Activated CD8-positive, alpha-beta memory T cell treated with anti-CD3 and anti-CD28 coated beads for 36 hours (primary cell): ENCODE measurements at regions not wholly inside any gene's neighbourhood (a gene's known extent, or its start where the extent isn't known, plus 50 kb on each side); places are given as distances from the start of the nearest gene placed in this dataset.

Experiments used
- CTCF ChIA-PET: fragments of 350-600 bp; sonication (Branson Sonifier 250); formaldehyde crosslinking; loops from one replicate; lab custom pipeline; 2021; ENCODE audit warnings: antibody characterized with exemption; lab: Charles Lee
- POLR2A ChIA-PET: fragments of 350-600 bp; sonication (Branson Sonifier 250); formaldehyde crosslinking; loops from one replicate; lab custom pipeline; 2021; ENCODE audit warnings: antibody characterized with exemption; lab: Charles Lee

DNA sequence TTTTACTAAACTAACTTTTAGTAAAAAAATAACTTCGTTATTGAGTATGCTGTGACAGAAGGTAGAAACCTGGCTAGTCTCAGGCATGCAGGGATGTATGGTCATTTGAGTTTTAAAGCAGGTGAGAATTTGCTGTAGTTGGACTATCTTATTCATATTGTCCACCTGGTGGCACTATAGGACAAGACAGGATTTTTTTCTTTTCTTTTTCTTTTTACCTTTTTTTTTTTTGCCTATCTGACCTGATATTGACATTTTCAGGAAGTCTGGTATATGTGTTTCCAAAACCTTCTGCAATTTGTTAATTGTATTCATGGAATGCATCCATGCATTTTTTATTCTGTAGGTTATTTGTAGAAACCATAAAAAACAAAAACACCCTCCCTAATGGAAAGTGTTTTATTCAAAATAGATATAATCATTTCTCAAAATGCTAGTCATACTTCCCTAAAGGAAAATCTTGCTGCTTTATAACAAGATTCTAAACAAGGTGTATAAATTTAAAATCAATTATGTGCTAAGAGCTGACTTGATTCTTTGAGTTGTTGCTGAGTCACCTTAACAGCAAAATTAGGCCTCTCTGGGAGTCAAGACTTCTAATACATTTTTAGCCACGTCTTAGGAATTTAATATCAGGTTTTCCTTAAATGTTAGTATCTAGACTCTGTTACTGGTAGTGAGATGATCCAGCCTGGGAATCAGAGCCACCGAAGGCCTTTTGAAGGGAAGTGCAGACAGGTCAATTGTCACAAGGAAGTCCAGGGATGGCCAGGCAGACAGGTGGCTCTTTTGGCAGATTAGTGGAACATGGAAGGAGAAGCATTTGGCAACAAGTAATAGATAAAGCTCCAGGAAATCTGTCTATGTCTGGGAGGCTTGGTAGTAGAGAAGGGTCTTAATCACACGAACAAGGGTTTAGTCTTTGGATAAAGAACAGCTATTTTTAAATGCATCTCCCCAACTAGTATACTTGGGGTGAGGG lies 201.3 kb upstream of the GNPDA2 start:
- POLR2A ChIA-PET = no interaction called here
- CTCF ChIA-PET = no interaction called here

DNA sequence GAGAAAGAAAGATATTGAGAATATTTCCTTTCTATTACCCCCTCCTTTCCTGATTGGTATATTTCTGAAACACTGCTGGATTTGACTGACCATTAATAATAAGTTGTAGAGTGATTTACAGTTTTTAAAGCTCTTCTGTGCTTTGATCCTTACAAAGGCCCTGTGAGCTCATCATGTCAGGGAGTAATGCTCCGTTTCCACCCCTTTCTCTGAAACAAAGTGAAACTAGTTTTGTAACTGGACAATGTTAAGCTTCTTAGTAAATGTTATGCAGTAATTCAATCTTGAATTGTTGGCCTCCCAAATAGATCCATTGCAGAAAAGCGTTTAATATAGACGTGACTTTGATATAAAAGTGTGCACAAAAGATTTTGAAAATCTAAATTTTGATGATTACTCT lies 190.1 kb upstream of the GNPDA2 start:
- CTCF ChIA-PET = interaction anchor here (0.6 kb wide), 1 partner anchor 1348 kb away, joined by 3 read pairs; no protein-coding TSS in a partner anchor
- POLR2A ChIA-PET = no interaction called here

DNA sequence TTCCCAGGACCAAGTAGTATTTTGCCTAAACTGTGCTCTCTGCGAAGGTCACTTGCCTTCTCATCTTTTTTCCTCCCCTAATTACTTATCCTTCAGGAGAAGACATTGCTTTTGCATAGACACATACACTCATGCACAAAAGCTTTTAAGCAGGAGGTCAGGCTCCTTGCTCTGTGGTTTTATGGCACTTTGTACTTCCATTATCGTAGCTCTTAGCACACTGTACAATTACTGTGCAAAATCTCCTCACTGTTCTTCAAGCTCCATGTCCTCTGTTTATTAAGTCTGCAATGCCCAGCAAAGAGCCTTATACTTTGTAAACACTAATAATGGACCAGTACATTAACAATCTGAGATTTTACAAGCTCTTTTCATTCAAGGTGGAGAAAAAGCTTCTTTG lies 188.4 kb upstream of the GNPDA2 start:
- ChIA-PET CTCF (no interaction called here), POLR2A (no interaction called here)

DNA sequence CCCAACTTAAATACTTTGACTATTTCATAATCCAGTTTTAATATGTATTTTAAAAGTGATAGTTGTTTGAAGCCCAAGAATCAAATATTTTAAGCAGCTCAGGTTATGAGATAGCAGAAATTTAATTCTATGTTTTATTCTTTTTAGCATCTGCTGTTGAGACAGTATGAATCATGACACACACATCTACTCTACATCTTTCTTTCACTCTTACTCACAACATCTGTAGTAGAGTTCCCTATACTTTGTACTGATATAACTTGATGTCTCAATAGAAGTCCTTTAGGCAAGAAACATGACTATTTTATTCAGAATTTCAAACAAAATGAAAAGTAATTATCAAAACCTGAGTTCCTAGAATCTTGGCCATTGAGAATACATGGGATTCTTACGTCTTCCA lies 187.9 kb upstream of the GNPDA2 start:
- POLR2A ChIA-PET = no interaction called here
- CTCF ChIA-PET = no interaction called here

DNA sequence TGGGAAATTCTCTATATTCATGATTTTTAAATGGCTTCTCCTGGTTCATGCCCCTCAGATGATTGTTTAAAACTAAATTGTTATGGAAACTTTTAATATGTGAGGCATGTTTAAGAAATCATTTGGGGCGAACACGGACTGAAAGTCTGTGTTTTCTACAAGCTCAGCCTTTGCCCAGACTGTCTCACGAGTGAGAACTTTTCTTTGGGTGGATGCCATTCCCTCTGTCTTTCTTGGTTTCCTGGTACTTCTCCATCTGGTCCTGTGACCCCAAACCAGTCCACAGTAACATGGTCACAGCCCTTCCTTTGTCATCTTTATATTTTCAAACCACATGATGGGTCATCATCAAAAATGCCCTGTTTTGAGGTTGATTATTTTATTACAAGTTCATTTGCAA lies 186.6 kb upstream of the GNPDA2 start:
- POLR2A ChIA-PET = no interaction called here
- CTCF ChIA-PET = no interaction called here

DNA sequence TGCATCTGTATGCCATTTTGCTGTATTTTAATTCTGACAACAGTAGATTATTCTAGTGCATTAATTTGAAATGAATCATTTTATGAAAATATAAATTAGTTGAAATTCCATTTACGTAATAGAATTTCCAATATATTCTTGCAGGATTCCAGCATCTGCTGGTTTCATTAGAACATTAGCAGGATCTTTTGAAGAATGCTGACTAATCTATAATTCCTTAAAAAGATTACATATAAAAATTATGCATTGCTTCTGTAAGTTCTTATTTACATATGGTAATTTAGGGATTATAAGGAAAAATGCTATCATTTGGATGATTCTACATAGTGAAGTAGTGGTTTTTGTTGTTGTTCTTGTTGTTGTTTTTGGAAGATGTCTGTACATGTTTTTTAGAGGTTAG lies 182.2 kb upstream of the GNPDA2 start:
- ChIA-PET POLR2A (no interaction called here), CTCF (no interaction called here)

DNA sequence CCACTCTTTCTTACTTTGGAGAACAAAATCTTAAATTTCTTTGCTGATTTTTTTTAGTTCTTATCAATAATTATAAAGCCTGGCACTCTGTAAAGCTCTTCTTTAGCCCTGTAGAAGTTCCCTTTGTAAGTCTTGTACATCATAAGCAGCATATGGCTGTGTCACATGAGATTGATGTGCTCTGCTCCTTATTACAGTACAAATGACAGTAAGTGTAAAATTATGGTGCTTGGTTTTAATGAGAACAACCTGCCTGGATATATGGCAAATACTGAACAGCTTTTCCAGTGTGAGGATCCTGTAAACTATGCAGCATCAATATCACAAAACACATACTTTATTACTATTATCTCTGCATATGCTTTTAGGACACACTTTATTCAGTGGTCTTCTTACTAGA lies 145.9 kb upstream of the GNPDA2 start:
- POLR2A ChIA-PET = no interaction called here
- CTCF ChIA-PET = no interaction called here

DNA sequence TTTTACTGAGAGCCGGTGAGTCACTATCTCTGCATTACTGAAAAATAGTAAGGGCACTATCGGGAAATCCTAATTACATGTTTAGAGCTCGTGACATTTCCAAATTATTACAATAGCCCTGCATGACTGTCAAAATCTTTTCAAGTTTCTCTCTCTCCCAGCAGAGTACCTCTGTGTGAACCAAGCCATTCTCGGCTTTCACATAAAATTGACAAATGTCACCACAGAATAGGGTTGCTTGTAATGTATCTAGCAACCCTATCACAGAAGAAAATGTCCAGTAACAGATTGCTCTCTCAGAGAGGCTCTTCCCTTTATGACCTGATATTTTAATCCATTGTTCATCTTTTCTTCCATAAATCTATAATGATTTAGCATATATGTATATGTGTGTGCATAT lies 144.8 kb upstream of the GNPDA2 start:
- ChIA-PET CTCF (no interaction called here), POLR2A (no interaction called here)

DNA sequence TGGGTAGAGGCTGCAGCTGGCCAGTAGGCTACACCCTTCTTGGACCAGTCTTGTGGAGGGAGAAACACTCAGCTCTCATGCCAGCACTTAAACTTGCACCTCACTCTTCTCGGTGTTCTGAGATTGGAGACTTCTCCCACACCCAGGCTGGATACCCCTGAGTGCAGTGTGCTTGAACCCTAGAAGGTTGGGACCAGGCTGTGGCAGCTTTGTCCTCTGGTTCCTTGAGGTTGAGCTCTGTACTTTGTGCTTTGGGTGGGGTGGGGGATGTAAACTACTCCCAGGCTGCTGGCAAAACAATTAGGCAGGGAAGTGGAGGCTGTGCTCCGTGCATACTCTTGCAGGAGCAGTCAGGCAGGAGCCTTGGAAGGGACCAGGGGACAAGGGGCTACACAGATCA lies 143.6 kb upstream of the GNPDA2 start:
- ChIA-PET CTCF (no interaction called here), POLR2A (no interaction called here)

DNA sequence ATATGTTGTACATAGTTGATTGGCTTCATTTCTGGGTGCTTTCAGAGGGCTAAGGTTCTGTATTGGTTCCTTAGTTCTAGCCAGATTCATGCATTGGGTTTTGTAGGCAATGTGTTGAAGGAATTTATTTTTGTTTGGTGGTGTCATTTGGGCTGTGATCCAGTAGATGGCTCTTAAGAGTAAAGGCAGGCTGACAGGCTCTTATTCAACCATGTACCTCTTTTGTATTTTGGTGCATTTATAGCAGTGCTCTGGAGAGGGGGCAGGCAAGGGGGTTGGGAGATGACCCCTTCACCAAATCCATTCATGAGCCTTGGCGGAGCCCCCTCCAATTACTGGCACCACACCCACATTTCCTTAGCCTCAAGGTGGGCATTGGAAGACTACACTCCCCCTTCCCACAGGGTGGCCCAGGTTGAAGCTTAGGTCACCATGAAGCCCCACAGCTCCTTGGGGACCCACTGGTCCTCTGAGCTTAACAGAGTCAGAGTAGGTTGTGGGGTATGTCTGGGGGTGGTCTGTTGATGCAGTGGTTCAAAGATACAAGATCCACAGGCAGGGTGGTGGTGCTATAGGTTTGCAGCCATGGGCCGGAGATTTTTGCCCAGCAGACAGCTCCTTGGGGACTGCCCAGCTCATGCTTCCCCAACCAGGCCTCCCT lies 143.0 kb upstream of the GNPDA2 start:
- ChIA-PET CTCF (no interaction called here), POLR2A (no interaction called here)

DNA sequence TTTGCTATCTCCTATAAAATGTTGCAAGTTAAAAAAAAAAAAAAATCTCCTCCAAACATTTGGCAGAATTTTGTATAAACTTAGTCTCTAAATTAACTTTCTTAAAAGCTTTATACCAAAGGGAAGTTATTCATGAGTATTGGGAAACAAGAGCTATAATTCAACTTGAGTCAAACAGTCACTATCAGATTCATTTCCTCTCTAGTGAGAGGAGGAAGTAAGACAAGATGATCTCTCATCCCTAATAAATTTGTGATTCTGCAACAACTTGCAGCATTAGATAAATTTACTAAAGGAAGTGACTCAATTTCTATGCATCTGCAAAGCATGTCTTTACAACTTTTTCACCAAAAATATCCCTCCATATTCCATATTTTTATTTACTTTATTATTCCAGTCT lies 135.4 kb upstream of the GNPDA2 start:
- ChIA-PET CTCF (no interaction called here), POLR2A (no interaction called here)

DNA sequence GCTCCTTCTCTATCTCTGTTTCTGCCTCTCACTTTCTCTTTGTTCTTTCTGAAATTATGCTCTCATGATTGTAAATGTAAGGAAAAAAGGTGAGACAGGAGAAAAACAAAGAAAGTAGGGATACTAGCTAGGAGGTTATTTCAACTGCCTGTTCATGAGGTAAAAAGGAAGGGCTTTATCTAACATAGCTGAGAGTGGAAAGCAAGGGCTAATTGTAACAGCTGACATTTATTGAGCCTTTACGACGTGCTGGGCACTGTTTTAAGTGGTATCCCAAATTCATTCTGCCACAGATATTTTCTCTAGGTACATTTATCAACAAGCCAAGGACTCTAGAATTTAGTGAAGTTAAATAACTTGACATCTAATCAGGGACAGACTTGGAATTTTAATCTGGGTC lies 133.1 kb upstream of the GNPDA2 start:
- CTCF ChIA-PET = no interaction called here
- POLR2A ChIA-PET = no interaction called here

DNA sequence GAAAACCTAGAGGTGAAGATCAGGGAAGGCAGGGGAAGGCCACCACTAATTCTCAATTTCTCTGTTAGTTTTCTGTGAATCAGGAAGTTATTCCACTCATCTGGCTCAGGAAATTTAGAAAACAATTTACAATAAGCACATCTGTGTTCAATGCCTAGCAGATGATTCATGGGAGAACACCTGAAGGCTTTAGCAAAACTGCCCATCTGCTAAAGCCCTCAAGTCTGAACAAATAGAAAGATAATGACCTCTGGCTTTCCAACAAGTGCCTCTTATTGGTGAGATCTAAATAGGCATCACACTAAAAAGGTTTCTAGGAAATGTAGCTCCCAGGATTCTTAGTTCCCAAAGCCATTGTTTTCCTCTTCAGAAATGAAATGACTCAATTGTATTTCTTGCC lies 122.1 kb upstream of the GNPDA2 start:
- POLR2A ChIA-PET = no interaction called here
- CTCF ChIA-PET = no interaction called here

DNA sequence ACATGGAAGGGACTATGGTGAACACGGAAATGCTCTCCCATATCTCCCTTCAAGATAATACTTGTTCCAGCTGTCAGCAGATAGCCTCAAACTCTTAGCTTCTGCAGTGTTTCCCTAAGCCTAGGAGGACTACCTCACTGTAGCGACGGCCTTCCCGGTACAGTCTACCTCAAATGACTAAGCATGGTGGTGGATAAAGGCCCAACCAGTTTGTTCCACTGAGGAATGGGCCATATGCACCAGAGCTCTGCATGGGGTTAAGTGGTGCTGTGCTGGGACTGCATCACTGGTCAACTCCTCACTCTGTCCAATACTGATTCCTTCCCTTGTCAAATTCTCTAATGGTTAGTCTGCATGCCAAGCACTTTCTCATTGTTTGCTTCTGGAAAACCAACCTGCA lies 119.6 kb upstream of the GNPDA2 start:
- POLR2A ChIA-PET = no interaction called here
- CTCF ChIA-PET = no interaction called here

DNA sequence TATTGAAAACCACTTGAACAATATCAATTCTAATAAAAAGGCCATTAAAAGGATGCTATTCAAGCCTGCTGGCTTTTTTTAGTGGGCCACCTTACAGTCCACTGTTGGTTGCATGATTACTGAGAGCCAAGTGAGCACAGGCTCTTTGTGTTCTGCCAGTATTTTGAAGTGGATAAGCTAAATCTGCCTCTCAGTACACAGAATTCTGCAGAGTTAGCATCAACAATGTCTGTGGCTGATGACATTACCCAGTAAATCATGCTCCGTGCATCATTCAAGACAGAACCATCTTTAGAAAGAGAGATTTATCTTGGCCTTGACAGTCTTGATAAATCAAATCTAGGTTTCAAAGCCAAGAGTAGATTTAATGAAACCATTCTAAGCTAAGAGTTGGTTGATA lies 119.0 kb upstream of the GNPDA2 start:
- ChIA-PET CTCF (no interaction called here), POLR2A (no interaction called here)

DNA sequence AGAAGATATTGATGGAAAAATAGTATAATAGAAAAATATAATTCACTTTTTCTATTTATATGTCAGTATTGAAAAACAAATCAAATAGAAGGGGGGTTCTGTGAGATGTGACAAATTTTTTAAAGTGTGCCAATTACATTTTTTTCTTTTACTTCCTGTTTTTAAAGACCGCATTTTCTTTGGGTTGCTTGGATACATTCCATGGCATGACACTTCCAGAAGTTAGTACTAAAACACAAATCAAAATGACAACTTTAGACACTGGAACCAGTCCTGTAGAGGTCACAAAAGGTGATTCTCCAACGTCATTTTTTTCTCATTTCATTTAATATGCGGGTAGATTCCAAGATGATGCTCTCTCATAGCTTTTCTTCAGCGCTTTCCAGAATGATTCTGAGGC lies 116.2 kb upstream of the GNPDA2 start:
- CTCF ChIA-PET = no interaction called here
- POLR2A ChIA-PET = no interaction called here

DNA sequence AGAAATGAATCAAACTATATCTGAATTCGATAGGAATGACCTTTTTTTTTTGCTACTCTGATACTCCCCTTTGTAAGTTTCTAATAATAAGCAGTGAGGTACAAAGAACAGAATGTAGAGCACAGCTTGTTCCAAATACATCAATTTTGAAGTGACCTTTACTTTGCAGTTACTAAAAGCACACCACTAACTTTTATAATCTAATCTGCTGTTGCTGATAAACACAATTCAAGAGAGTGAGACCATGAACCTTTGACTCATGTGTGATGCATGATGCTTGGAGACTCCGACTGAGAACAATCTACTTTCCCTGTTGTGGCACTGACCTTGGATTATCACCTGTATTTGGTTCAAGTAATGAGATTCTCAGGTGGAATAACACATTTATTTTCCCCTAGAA lies 91.6 kb upstream of the GNPDA2 start:
- POLR2A ChIA-PET = no interaction called here
- CTCF ChIA-PET = no interaction called here

DNA sequence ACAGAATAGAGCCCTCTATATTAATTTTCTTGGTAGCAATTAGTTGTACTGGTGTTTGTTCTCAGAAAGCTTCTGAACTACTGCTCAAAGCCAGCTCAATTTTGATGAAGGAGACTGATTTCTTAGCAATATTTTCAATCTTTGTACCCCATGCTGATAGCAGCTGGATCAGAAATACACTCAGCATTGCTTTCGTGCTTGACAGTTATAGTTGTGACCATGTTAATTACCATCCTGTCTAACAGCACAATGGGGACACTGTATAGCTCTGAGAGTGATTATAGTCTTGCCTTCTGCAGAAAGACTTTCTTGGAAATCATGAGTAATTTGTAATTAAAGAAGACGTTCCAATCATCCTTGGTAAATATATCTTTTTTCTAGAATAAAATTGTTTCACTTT lies 79.7 kb upstream of the GNPDA2 start:
- ChIA-PET POLR2A (no interaction called here), CTCF (no interaction called here)

DNA sequence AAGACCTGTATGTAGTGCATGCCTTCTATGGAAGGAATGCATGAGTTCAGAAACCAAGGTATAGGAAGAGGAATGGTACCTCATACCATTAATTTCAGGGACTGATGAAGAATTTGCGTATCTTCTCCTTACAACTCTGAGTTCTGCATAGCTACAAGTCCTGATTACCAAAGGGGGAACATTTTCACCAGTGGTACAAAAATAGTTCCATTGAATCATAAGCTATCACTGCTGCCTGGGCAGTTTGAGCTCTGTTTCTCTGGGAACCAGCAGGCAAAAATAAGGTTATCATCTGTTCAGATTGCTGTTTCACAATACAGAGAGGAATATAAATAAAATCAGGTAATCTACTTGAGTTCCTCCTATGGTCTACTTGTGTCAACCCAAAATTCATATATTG lies 77.9 kb upstream of the GNPDA2 start:
- CTCF ChIA-PET = no interaction called here
- POLR2A ChIA-PET = no interaction called here

DNA sequence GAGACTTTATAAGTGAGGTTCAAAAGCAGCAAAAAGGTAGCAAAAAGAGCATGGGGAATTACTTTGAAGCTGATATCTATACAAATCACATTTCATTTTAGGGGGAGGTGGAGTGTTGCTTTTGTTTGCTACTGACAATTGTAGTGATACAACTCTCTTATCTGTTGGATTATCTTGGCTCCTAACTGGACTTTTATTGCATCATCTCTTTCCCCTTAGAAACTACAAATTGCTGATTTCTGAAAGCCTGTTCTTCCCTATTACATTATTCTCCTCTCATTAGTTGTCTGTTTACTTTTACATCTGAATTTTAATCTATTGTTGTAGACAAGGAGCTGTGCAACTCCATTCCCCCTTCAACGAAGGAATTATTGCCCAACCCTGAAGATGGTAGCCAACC lies 75.0 kb upstream of the GNPDA2 start:
- CTCF ChIA-PET = no interaction called here
- POLR2A ChIA-PET = no interaction called here

DNA sequence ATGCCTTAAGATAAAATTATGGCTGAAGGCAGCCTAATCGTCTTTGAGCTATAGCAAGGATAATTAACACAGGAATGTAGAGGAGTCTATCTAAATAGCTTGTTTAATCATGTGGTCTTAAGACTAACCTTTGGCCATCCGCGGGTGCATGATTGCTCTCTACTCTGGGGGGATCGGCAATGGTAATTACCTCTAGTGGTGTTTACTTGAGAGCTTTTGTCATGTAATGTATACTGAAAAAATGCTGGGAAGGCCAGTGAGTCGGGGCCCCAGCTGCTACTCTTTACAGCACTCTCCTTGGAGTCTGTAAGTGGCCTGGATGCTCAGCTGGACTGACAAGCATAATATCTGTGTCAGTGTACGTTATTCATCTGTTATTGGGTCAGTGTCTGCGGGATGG lies 65.5 kb upstream of the GNPDA2 start:
- ChIA-PET CTCF (no interaction called here), POLR2A (no interaction called here)
